GM23338 (cell line): ENCODE measurements at regions not wholly inside any gene's neighbourhood (a gene's known extent, or its start where the extent isn't known, plus 50 kb on each side); places are given as distances from the start of the nearest gene placed in this dataset.

Source experiments
- ATAC-seq: fragments of 200-7000 bp; cut with Tn5 transposase; 3 replicates; pipeline ENCODE4 v1.9.1; 2020
- DNase-seq: peaks from one replicate; pipeline ENCODE4 v3.0.0-alpha.2; 2015; ENCODE audit warnings: low spot score
- H2AFZ ChIP-seq: fragments of 200-600 bp; sonication (generic); 2 replicates; pipeline ENCODE4 v1.8.0; 2016; ENCODE audit warnings: antibody characterized with exemption, mild to moderate bottlenecking, moderate library complexity
- H3F3A ChIP-seq: fragments of 200-600 bp; sonication (generic); replicated peaks from 2 replicates; pipeline ENCODE4 v1.8.0; 2017; ENCODE audit warnings: antibody characterized with exemption, mixed run types, low read depth
- H3K27ac ChIP-seq: fragments of 200-600 bp; sonication (generic); 2 replicates; pipeline ENCODE4 v1.6.1; 2016; ENCODE audit warnings: low read depth
- H3K27me3 ChIP-seq: fragments of 200-600 bp; sonication (generic); 2 replicates; pipeline ENCODE4 v1.8.0; 2016; ENCODE audit warnings: mild to moderate bottlenecking, mixed run types, moderate library complexity; ENCODE audit not compliant: insufficient read depth
- H3K36me3 ChIP-seq: fragments of 200-600 bp; sonication (generic); 2 replicates; pipeline ENCODE4 v1.8.0; 2016; ENCODE audit warnings: mild to moderate bottlenecking; ENCODE audit not compliant: insufficient read depth
- H3K4me1 ChIP-seq: fragments of 200-600 bp; sonication (generic); 2 replicates; pipeline ENCODE4 v1.8.0; 2016; ENCODE audit warnings: mild to moderate bottlenecking, moderate library complexity; ENCODE audit not compliant: insufficient read depth
- H3K4me2 ChIP-seq: fragments of 200-600 bp; sonication (generic); 2 replicates; pipeline ENCODE4 v1.7.1; 2017; ENCODE audit warnings: mixed run types
- H3K4me3 ChIP-seq: fragments of 200-600 bp; sonication (generic); 2 replicates; pipeline ENCODE4 v1.6.1; 2016; ENCODE audit warnings: mixed run types
- H3K79me2 ChIP-seq: fragments of 200-600 bp; sonication (generic); replicated peaks from 2 replicates; pipeline ENCODE4 v1.8.0; 2017; ENCODE audit warnings: mild to moderate bottlenecking; ENCODE audit not compliant: insufficient read depth
- H3K9me2 ChIP-seq: fragments of 200-600 bp; sonication (generic); 2 replicates; pipeline ENCODE4 v1.8.0; 2017; ENCODE audit not compliant: insufficient read depth
- H4K20me1 ChIP-seq: fragments of 200-600 bp; sonication (generic); replicated peaks from 2 replicates; pipeline ENCODE4 v1.8.0; 2017; ENCODE audit warnings: mild to moderate bottlenecking; ENCODE audit not compliant: insufficient read depth
- H3K27ac Mint-ChIP-seq: 2 replicates; pipeline ENCODE4 v1.8.0; 2020; ENCODE audit warnings: inconsistent platforms, mild to moderate bottlenecking, moderate library complexity, mixed read lengths
- H3K27me3 Mint-ChIP-seq: 3 replicates; pipeline ENCODE4 v1.8.0; 2022; ENCODE audit warnings: low read depth, mild to moderate bottlenecking, moderate library complexity, mixed read lengths, inconsistent platforms; ENCODE audit not compliant: insufficient read depth, poor library complexity
- H3K36me3 Mint-ChIP-seq: 3 replicates; pipeline ENCODE4 v1.8.0; 2021; ENCODE audit warnings: low read depth, mild to moderate bottlenecking, inconsistent platforms, moderate library complexity, mixed read lengths
- H3K4me1 Mint-ChIP-seq: 3 replicates; pipeline ENCODE4 v1.8.0; 2020; ENCODE audit warnings: mild to moderate bottlenecking, inconsistent platforms, mixed read lengths
- H3K4me3 Mint-ChIP-seq: 3 replicates; pipeline ENCODE4 v1.8.0; 2021; ENCODE audit warnings: moderate library complexity, mild to moderate bottlenecking, inconsistent platforms, mixed read lengths
- H3K9me3 Mint-ChIP-seq: 3 replicates; pipeline ENCODE4 v1.8.0; 2020; ENCODE audit warnings: moderate library complexity, mild to moderate bottlenecking, inconsistent platforms, mixed read lengths
- EZH2 ChIP-seq: fragments of 200-600 bp; sonication (generic); IDR thresholded peaks from one replicate; pipeline ENCODE4 v1.8.0; 2017; ENCODE audit warnings: antibody characterized with exemption, mild to moderate bottlenecking, low read depth; ENCODE audit not compliant: unreplicated experiment
- JUNB ChIP-seq: IDR thresholded peaks from one replicate; pipeline ENCODE4 v1.6.1; 2016; ENCODE audit warnings: antibody characterized with exemption; ENCODE audit not compliant: unreplicated experiment
- POLR2AphosphoS5 ChIP-seq: IDR thresholded peaks from 2 replicates; pipeline ENCODE4 v1.6.1; 2016; ENCODE audit warnings: antibody characterized with exemption, low read depth
- TF ChIP-seq, protein P1 (sequence below): fragments of 250-450 bp; sonication (Bioruptor Pico); IDR thresholded peaks from 2 replicates; pipeline ENCODE4 v1.5.0; 2020; ENCODE audit warnings: mild to moderate bottlenecking, moderate library complexity

DNA sequence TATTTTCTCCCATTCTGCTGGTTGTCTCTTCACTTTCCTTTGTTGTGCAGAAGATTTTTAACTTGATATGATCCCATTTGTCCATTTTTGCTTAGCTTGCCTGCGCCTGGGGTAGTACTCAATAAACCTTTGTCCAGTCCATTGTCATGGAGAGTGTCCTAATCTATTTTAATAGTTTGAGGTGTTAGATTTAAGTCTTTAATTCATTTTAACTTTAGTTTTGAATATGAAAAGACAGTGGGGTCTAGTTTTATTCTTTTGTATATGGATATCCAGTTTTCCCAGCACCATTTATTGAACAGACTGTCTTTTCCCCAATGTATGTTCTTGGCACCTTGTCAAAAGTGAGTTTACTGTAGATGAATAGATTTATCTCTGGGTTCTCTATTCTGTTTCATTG is 76.0 kb upstream of the ITM2A start (continued):
- TF ChIP-seq, protein P1, sequence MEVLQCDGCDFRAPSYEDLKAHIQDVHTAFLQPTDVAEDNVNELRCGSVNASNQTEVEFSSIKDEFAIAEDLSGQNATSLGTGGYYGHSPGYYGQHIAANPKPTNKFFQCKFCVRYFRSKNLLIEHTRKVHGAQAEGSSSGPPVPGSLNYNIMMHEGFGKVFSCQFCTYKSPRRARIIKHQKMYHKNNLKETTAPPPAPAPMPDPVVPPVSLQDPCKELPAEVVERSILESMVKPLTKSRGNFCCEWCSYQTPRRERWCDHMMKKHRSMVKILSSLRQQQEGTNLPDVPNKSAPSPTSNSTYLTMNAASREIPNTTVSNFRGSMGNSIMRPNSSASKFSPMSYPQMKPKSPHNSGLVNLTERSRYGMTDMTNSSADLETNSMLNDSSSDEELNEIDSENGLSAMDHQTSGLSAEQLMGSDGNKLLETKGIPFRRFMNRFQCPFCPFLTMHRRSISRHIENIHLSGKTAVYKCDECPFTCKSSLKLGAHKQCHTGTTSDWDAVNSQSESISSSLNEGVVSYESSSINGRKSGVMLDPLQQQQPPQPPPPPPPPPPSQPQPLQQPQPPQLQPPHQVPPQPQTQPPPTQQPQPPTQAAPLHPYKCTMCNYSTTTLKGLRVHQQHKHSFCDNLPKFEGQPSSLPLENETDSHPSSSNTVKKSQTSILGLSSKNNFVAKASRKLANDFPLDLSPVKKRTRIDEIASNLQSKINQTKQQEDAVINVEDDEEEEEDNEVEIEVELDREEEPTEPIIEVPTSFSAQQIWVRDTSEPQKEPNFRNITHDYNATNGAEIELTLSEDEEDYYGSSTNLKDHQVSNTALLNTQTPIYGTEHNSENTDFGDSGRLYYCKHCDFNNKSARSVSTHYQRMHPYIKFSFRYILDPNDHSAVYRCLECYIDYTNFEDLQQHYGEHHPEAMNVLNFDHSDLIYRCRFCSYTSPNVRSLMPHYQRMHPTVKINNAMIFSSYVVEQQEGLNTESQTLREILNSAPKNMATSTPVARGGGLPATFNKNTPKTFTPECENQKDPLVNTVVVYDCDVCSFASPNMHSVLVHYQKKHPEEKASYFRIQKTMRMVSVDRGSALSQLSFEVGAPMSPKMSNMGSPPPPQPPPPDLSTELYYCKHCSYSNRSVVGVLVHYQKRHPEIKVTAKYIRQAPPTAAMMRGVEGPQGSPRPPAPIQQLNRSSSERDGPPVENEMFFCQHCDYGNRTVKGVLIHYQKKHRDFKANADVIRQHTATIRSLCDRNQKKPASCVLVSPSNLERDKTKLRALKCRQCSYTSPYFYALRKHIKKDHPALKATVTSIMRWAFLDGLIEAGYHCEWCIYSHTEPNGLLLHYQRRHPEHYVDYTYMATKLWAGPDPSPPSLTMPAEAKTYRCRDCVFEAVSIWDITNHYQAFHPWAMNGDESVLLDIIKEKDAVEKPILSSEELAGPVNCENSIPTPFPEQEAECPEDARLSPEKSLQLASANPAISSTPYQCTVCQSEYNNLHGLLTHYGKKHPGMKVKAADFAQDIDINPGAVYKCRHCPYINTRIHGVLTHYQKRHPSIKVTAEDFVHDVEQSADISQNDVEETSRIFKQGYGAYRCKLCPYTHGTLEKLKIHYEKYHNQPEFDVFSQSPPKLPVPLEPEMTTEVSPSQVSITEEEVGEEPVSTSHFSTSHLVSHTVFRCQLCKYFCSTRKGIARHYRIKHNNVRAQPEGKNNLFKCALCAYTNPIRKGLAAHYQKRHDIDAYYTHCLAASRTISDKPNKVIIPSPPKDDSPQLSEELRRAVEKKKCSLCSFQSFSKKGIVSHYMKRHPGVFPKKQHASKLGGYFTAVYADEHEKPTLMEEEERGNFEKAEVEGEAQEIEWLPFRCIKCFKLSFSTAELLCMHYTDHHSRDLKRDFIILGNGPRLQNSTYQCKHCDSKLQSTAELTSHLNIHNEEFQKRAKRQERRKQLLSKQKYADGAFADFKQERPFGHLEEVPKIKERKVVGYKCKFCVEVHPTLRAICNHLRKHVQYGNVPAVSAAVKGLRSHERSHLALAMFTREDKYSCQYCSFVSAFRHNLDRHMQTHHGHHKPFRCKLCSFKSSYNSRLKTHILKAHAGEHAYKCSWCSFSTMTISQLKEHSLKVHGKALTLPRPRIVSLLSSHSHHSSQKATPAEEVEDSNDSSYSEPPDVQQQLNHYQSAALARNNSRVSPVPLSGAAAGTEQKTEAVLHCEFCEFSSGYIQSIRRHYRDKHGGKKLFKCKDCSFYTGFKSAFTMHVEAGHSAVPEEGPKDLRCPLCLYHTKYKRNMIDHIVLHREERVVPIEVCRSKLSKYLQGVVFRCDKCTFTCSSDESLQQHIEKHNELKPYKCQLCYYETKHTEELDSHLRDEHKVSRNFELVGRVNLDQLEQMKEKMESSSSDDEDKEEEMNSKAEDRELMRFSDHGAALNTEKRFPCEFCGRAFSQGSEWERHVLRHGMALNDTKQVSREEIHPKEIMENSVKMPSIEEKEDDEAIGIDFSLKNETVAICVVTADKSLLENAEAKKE (CRISPR knock-in tag), result no peak

DNA sequence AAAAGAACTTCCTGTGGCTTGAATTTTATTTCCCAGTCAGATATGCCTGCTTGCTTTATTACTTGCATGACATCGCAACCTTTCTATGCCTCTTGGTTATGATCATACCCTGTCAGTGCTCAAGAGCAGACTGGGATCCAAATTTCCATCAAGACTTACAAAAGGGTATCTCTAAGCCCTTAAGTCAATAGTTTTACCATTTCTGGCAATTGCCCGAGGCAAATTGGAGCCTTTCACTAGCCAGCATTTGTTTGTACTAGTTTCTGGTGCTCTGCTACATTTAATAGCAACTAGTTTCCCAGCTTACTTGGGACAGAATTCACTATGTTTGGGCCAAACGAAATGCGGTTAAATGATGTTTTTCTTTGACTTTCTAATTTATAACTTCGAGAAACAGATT is 73.2 kb upstream of the ITM2A start:
- Histone ChIP-seq H3K27ac (no peak overlapping the region), H2AFZ (no peak overlapping the region), H3K36me3 (no peaks in the 10 kb centered on the region), H3K4me3 (no peak overlapping the region), H3F3A (no peaks in the 10 kb centered on the region), H3K4me2 (no peak overlapping the region), H3K9me2 (no peaks in the 10 kb centered on the region), H4K20me1 (no peaks in the 10 kb centered on the region), H3K27me3 (no peaks in the 10 kb centered on the region), H3K79me2 (no peaks in the 10 kb centered on the region), H3K4me1 (no peaks in the 10 kb centered on the region)
- ATAC-seq, result no peak
- Mint-ChIP-seq H3K27me3 (no peaks in the 10 kb centered on the region), H3K36me3 (no peaks in the 10 kb centered on the region; the same call in 2 of the 3 replicates), H3K4me3 (no peak overlapping the region), H3K9me3 (peaks cover 5% of the 10 kb centered on the region; the same call in 1 of the 3 replicates), H3K27ac (no peak overlapping the region), H3K4me1 (no peaks in the 10 kb centered on the region)
- TF ChIP-seq POLR2AphosphoS5, result no peak
- TF ChIP-seq EZH2, result no peak
- TF ChIP-seq JUNB, result no peak
- DNase-seq, result no peak
